Peyer's patch (tissue), 4 donors: ENCODE measurements at regions not wholly inside any gene's neighbourhood (a gene's known extent, or its start where the extent isn't known, plus 50 kb on each side); places are given as distances from the start of the nearest gene placed in this dataset.

ENCODE experiments used
- CTCF ChIP-seq, 6 experiments: fragments of 450-650 bp in 4 of 6; fragments of 200-600 bp in 2 of 6; sonication (generic) in 1 of 6; IDR thresholded peaks; one replicate each; pipeline ENCODE4 v1.5.1; 2017 to 2019; ENCODE audit warnings: antibody characterized with exemption in 6 of 6, mild to moderate bottlenecking in 3 of 6, moderate library complexity in 1 of 6
- POLR2A ChIP-seq, 2 donors: fragments of 450-650 bp; IDR thresholded peaks; one replicate each; pipeline ENCODE4 v1.5.1; 2017; ENCODE audit warnings: antibody characterized with exemption in 2 of 2, mild to moderate bottlenecking in 2 of 2, moderate library complexity in 2 of 2

DNA sequence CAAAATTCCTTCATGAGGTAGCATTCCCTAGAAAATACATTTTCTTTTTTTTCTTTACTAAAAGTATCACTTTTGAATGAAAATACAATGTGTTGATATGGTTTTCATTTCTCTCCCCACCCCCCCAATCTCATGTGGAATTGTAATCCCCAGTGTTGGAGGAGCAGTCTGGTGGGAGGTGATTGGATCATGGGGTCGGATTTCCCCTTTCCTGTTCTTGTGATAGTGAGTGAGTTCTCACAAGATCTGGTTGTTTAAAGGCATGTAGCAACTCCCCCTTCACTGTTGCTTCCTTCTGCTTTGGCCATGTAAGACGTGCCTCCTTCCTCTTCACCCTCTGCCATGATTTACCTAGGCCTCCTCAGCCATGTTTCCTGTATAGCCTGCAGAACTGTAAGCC is 790.3 kb upstream of the KCND2 start:
- TF ChIP-seq CTCF (IDR thresholded peaks at IDR 0.05) (no peak), POLR2A (IDR thresholded peaks at IDR 0.05) (no peak)
